Mammary epithelial cell (primary cell): ENCODE measurements at regions not wholly inside any gene's neighbourhood (a gene's known extent, or its start where the extent isn't known, plus 50 kb on each side); places are given as distances from the start of the nearest gene placed in this dataset.

ENCODE experiments used
- EZH2 ChIP-seq: IDR thresholded peaks from 2 replicates; pipeline ENCODE4 v1.6.1; 2012; ENCODE audit warnings: low read length, inconsistent platforms, borderline replicate concordance
- TF ChIP-seq, protein P1 (sequence below), 2 donors: IDR thresholded peaks in 1 of 2; conservative IDR thresholded peaks in 1 of 2; 2 replicates each; pipeline ENCODE4 v1.5.1; 2011 to 2012; ENCODE audit warnings: inconsistent platforms in 2 of 2, low read length in 2 of 2, mild to moderate bottlenecking in 2 of 2, control low read depth in 1 of 2, low read depth in 1 of 2; ENCODE audit not compliant: insufficient read depth in 1 of 2; ENCODE audit errors: extremely low read depth in 1 of 2

- TF ChIP-seq, protein P1, sequence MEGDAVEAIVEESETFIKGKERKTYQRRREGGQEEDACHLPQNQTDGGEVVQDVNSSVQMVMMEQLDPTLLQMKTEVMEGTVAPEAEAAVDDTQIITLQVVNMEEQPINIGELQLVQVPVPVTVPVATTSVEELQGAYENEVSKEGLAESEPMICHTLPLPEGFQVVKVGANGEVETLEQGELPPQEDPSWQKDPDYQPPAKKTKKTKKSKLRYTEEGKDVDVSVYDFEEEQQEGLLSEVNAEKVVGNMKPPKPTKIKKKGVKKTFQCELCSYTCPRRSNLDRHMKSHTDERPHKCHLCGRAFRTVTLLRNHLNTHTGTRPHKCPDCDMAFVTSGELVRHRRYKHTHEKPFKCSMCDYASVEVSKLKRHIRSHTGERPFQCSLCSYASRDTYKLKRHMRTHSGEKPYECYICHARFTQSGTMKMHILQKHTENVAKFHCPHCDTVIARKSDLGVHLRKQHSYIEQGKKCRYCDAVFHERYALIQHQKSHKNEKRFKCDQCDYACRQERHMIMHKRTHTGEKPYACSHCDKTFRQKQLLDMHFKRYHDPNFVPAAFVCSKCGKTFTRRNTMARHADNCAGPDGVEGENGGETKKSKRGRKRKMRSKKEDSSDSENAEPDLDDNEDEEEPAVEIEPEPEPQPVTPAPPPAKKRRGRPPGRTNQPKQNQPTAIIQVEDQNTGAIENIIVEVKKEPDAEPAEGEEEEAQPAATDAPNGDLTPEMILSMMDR (conservative IDR thresholded peaks at IDR 0.05 in 1 of 2, IDR thresholded peaks at IDR 0.05 in 1 of 2; ENCODE audit: extremely low read depth in 1 of 2, insufficient read depth in 1 of 2, low read depth in 1 of 2, low read length in 2 of 2): no peak
- no peak for TF ChIP-seq EZH2
These were observed 59.0 kb upstream of the RAPGEF2 start for GRCh38 chr4:159043861-159044260.
